ENCODE measurements at regions not wholly inside any gene's neighbourhood (a gene's known extent, or its start where the extent isn't known, plus 50 kb on each side); places are given as distances from the start of the nearest gene placed in this dataset.

DNA sequence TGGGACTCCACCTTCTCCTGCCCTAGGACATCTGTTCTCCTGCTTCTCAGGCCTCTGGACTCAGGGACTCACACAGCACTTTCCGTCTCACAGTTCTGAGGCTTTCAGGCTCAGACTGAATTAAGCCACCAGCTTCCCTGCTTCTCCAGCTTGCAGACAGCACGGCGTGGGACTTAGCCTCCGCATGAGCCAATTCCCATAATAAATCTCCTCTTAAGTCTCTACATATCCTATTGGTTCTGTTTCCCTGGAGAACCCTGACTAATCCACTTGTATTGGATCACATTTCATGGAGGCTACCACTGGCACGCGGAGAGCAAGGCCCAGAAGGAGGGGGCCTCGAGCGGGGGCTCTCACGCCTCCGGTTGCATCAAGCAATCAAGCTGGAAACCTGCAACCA is 1313.6 kb downstream of the TBC1D22A start:
- no peak overlapping the region for H3K4me3 ChIP-seq (ENCODE audit: low read depth, low read length)
- TF ChIP-seq CTCF (conservative IDR thresholded peaks at IDR 0.05; ENCODE audit: low read depth, low read length) = no peak
- no peak for DNase-seq (ENCODE audit: low read depth)

DNA sequence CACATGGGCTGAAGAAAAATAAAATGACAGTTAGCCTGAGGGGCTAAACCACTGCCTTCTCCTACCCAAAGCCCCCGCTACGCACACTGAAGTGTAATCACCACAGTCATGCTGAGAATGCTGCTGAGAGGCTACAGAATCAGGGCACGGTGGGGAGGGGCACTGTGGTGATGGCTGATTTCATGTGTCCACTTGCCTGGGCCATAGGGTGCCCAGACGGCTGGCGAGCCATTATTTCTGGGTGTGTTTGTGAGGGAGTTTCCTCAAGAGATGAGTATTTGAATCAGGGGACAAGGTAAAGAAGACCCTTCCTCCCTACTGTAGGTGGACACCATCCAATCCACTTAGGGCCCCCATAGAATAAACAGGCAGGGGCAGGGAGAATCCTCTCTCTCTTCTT is 1313.2 kb downstream of the TBC1D22A start:
- no peak for TF ChIP-seq CTCF (conservative IDR thresholded peaks at IDR 0.05; ENCODE audit: low read depth, low read length)
- no peak overlapping the region for H3K4me3 ChIP-seq (ENCODE audit: low read depth, low read length)
- DNase-seq (ENCODE audit: low read depth) = no peak

GRCh38 chr22:48072777-48073176 is 1310.3 kb downstream of the TBC1D22A start:
- no peak for DNase-seq (ENCODE audit: low read depth)
- no peak for TF ChIP-seq CTCF (conservative IDR thresholded peaks at IDR 0.05; ENCODE audit: low read depth, low read length)
- no peak overlapping the region for H3K4me3 ChIP-seq (ENCODE audit: low read depth, low read length)

DNA sequence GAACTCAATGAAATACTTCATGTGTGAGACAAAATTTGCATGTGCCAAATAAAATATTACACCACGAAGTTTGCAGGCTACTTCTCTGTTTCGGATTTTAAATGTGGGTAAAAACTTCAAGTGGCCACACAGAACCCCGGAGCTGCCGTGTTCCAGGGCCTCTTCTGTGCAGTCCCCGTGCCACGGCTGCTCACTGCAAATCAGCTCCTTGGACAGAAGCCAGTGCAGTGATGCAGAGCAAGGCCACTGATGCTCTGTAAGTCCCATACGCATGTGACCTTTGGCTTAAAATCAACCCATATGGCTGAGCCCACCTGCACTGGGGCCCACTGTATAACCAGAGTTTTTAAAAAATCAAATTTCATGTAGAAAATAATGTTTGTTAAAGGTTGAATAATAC is 1309.4 kb downstream of the TBC1D22A start:
- DNase-seq (ENCODE audit: low read depth) = no peak
- TF ChIP-seq CTCF (conservative IDR thresholded peaks at IDR 0.05; ENCODE audit: low read depth, low read length) = no peak
- no peak overlapping the region for H3K4me3 ChIP-seq (ENCODE audit: low read depth, low read length)

- no peak for TF ChIP-seq CTCF (conservative IDR thresholded peaks at IDR 0.05; ENCODE audit: low read depth, low read length)
- no peak overlapping the region for H3K4me3 ChIP-seq (ENCODE audit: low read depth, low read length)
Observed at GRCh38 chr22:48071305-48071704, 1308.9 kb downstream of the TBC1D22A start.

DNA sequence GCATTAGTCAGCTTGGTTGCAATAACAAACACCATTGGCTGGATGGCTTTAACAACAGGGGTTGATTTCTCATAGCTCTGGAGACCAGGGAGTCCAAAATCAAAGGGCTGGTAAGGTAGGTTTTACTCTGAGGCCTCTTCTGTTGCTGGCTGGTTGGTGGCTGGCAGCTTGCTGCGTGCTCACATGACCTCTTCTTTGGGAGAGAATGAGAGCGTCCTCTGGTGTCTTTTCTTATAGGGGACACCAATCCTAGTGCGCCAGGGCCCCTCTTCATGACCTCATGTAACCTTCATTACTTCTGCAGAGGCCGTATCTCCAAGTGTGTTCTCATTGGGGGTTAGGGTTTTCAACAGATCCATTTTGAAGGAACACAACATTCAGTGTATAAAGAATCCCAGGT is 1308.3 kb downstream of the TBC1D22A start:
- TF ChIP-seq CTCF (conservative IDR thresholded peaks at IDR 0.05; ENCODE audit: low read depth, low read length) = no peak
- DNase-seq (ENCODE audit: low read depth) = no peak
- no peak overlapping the region for H3K4me3 ChIP-seq (ENCODE audit: low read depth, low read length)

More at GRCh38 chr22:48071305-48071704, 1308.9 kb downstream of the TBC1D22A start:
- DNase-seq (ENCODE audit: low read depth) = no peak

DNA sequence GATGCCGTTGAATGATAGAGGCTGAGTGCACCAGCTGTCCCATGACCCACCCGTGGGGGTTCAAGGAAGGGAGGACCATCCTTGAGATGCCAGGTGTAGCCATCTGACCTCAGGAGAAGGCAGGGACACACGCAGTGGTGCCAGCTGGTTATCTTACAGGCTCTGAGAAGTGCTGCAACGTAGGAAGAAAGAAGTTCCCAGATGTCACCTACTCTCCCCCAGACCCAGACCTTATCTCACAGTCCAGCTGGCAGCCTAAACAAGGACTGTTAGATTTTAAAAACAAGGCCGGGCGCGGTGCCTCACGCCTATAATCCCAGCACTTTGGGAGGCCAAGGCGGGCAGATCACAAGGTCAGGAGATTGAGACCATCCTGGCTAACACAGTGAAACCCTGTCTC is 1307.6 kb downstream of the TBC1D22A start:
- no peak overlapping the region for H3K4me3 ChIP-seq (ENCODE audit: low read depth, low read length)
- TF ChIP-seq CTCF (conservative IDR thresholded peaks at IDR 0.05; ENCODE audit: low read depth, low read length) = no peak
- no peak for DNase-seq (ENCODE audit: low read depth)
